GM19467 (cell line): ENCODE measurements at regions not wholly inside any gene's neighbourhood (a gene's known extent, or its start where the extent isn't known, plus 50 kb on each side); places are given as distances from the start of the nearest gene placed in this dataset.
"Not testable (repeated sequence)": the region's sequence is repeated elsewhere in the genome, so short reads cannot be mapped to it uniquely, and the experiment has no call there.

Experiments used
- ATAC-seq: cut with Tn5 transposase; IDR thresholded peaks from one replicate; pipeline ENCODE4 v1.9.1; 2021; ENCODE audit warnings: mild to moderate bottlenecking, moderate library complexity; ENCODE audit not compliant: unreplicated experiment

DNA sequence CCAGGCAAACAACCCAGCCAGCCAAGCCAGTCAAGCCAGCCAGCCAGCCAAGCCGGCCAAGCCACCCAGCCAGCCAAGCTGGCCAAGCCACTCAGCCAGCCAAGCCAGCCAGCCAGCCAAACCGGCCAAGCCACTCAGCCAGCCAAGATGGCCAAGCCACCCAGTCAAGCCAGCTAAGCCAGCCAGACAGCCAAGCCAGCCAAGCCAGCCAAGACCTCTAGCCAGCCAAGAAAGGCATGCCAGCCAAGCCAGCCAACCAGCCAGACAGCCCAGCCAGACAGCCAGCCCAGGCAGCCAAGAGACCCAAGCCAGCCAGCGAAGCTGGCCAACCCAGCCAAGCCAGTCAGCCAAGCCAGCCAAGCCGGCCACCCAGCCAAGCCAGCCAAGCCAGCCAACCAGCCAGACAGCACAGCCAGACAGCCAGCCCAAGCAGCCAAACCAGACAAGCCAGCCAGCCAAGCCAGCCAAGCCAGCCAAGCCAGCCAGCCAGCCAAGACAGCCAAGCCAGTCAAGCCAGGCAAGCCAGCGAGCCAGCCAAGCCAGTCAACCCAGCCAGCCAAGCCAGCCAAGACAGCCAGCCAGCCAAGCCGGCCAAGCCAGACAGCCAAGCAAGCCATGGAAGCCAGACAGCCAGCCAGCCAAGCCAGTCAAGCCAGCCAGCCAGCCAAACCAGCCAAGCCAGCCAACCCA lies 1598.0 kb downstream of the RPIA start:
- not testable (repeated sequence) for ATAC-seq

DNA sequence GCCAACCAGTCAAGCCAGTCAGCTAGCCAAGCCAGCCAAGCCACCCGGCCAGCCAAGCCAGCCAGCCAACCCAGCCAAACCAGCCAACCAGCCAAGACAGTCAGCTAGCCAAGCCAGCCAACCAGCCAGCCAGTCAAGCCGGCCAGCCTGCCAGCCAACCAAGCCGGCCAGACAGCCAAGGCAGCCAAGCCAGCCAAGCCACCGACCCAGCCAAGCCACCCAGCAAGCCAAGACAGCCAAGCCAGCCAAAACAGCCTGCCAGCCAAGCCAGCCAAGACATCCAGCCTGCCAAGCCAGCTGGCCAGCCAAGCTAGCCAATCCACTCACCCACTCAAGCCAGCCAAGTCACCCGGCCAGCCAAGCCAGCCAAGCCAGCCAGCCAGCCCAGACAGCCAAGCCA lies 1599.2 kb downstream of the RPIA start:
- not testable (repeated sequence) for ATAC-seq

DNA sequence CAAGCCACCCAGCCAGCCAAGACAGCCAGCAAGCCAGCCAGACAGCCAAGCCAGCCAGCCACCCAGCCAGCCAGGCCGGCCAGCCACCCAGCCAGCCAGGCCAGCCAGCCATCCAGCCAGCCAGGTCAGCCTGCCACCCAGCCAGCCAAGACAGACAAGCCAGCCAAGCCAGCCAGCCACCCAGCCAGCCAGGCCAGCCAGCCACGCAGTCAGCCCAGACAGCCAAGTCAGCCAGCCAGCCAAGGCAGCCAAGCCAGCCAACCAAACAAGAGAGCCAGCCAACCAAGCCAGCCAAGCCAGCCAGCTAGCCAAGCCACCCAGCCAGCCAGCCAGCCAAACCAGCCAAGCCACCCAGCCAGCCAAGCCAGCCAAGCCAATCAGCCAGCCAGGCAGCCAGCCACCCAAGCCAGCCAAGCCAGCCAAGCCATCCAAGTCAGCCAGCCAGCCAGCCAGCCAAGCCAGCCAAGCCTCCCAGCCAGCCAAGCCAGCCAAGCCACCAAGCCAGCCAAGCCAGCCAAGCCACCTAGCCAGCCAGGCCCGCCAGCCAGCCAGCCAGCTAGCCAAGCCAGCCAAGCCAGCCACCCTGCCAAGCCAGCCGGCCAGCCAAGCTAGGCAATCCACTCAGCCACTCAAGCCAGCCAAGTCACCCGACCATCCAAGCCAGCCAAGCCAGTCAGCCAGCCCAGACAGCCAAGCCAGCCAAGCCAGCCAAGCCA lies 1599.9 kb downstream of the RPIA start:
- ATAC-seq: not testable (repeated sequence)

DNA sequence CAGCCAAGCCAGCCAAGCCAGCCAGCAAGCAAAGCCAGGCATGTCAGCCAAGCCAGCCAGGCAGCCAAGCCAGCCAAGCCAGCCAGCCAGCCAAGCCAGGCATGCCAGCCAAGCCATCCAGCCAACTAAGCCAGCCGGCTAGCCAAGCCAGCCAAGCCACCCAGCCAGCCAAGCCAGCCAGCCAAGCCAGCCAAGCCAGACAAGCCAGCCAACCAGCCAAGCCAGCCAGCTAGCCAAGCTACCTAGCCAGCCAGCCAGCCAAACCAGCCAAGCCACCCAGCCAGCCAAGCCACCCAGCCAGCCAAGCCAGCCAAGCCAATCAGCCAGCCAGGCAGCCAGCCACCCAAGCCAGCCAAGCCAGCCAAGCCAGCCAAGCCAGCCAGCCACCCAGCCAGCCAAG lies 1600.5 kb downstream of the RPIA start:
- not testable (repeated sequence) for ATAC-seq

DNA sequence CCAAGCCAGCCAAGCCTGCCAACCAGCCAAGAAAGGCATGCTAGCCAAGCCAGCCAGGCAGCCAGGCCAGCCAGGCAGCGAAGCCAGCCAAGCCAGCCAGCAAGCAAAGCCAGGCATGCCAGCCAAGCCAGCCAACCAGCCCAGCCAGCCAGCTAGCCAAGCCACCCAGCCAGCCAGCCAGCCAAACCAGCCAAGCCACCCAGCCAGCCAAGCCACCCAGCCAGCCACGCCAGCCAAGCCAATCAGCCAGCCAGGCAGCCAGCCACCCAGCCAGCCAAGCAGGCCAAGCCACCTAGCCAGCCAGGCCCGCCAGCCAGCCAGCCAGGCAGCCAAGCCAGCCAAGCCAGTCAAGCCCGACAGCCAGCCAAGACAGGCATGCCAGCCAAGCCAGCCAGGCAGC lies 1601.0 kb downstream of the RPIA start:
- not testable (repeated sequence) for ATAC-seq

DNA sequence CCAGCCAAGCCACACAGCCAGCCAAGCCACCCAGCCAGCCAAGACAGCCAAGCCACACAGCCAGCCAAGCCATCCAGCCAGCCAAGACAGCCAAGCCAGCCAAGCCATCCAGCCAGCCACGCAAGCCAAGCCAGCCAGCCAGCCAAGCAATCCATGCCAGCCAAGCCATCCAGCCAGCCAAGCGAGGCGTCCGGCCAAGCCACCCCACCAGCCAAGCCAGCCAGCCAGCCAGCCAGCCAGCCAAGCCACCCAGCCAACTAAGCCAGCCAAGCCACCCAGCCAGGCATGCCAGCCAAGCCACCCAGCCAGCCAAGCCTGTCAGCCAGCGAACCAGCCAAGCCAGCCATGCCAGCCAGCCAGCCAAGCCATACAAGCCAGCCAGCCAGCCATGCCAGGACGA lies 1601.8 kb downstream of the RPIA start:
- not testable (repeated sequence) for ATAC-seq

DNA sequence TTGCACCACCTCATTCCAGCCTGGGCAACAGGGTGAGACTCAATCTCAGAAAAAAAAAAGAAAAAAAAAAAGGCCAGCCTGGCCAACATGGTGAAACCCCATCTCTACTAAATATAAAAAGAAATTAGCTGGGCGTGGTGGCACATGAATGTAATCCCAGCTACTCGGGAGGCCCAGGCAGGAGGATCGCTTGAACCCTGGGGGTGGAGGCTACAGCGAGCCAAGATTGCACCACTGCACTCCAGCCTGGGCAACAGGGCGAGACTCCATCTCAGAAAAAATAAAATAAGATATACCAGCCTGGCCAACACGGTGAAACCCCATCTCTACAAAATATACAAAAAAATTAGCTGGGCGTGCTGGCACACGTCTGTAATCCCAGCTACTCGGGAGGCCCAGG lies 1602.3 kb downstream of the RPIA start:
- not testable (repeated sequence) for ATAC-seq

DNA sequence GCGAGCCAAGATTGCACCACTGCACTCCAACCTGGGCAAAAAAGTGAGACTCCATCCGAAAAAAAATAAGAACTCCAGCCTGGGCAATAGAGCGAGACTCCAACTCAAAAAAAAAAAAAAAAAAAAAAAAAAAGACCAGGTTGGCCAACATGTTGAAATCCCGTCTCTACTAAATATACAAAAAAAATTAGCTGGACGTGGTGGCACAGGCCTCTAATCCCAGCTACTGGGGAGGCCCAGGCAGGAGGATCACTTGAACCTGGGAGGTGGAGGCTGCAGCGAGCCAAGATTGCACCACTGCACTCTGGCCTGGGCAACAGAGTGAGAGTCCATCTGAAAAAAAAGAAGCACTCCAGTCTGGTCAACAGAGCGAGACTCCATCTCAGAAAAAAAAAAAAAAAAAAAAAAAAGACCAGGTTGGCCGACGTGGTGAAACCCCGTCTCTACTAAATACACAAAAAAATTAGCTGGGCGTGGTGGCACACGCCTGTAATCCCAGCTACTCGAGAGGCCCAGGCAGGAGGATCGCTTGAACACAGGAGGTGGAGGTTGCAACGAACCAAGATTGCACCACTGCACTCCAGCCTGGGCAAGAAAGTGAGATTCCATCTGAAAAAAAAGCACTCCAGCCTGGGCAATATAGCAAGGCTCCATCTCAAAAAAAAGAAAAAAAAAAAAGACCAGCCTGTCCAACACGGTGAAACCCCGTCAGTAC lies 1603.7 kb downstream of the RPIA start:
- ATAC-seq: not testable (repeated sequence)

DNA sequence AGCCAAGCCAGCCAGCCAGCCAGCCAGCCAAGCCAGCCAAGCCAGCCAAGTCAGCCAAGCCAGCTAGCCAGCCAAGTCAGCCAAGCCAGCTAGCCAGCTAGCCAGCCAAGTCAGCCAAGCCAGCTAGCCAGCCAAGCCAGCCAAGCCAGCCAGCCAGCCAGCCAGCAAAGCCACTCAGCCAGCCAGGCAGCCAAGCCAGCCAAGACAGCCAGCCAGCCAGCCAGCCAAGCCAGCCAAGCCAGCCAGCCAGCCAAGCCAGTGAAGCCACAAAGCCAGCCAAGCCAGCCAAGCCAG lies 1605.0 kb downstream of the RPIA start:
- ATAC-seq: not testable (repeated sequence)

DNA sequence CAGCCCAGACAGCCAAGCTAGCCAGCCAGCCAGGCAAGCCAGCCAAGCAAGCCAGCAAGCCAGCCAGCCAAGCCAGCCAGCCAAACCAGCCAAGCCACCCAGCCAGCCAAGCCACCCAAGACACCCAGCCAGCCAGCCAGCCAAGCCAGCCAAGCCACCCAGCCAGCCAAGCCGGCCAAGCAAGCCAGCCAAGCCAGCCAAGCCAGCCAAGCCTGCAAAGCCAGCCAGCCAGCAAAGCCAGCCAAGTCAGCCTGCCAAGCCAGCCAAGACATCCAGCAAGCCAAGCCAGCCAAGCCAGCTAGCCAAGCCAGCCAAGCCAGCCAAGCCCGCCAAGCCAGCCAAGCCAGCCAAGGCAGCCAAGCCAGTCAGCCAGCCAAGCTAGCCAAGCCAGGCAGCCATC lies 1606.2 kb downstream of the RPIA start:
- ATAC-seq: not testable (repeated sequence)

DNA sequence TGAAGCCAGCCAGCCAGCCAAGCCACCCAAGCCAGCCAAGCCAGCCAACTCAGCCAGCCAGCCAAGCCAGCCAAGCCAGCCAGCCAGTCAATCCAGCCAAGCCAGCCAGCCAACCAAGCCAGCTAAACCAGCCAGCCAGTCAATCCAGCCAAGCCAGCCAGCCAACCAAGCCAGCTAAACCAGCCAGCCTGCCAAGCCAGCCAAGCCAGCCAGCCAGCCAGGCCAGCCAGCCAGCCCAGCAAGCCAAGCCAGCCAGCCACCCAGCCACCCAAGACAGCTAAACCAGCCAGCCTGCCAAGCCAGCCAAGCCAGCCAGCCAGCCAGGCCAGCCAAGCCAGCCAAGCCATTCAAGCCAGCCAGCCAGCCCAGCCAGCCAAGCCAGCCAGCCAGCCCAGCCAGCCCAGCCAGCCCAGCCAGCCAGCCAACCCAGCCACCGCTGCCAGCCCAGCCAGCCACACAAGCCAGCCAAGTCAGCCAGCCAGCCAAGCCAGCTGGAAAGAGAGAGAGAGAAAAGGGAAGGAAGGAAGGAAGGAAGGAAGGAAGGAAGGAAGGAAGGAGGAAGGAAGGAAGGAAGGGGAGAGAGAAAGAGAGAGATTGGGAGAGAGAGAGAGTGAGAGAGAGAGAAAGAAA lies 1606.8 kb downstream of the RPIA start:
- ATAC-seq: not testable (repeated sequence)

DNA sequence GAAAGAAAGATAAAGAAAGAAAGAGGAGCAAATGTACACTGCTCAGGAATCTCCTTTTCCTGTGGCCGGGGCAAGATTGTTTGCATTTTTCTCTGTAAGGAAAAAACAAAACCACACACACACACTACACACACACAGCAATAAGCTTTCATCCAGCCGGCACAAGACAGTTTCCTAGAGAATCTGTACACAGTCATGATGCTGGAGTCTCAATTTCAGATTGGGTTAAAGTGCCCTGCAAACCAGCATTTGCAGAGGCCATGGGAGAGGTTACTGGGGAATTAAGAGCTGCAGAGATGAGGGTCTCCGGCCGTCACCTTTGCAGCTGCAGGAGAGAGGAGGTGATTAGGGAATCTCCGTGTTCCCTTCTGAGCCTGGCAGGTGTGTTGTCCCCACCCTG lies 1607.5 kb downstream of the RPIA start:
- not testable (repeated sequence) for ATAC-seq

DNA sequence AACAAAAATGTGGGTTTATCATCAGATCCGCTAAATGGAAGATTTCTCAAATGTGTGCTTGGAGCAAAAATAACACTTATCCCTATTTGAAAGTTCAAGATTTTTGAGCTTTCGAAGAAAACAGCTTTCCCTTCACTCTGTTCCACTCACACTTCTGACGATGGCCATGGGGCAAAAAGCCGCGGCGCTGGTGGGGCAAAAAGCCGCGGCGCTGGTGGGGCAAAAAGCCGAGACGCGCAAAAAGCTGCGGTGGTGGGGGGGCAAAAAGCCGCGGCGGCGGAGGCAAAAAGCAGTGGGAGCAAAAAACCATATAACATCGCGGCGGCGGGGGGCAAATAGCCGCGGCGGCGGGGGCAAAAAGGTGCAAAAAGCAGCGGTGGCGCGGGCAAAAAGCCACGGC lies 1631.5 kb downstream of the RPIA start:
- not testable (repeated sequence) for ATAC-seq

DNA sequence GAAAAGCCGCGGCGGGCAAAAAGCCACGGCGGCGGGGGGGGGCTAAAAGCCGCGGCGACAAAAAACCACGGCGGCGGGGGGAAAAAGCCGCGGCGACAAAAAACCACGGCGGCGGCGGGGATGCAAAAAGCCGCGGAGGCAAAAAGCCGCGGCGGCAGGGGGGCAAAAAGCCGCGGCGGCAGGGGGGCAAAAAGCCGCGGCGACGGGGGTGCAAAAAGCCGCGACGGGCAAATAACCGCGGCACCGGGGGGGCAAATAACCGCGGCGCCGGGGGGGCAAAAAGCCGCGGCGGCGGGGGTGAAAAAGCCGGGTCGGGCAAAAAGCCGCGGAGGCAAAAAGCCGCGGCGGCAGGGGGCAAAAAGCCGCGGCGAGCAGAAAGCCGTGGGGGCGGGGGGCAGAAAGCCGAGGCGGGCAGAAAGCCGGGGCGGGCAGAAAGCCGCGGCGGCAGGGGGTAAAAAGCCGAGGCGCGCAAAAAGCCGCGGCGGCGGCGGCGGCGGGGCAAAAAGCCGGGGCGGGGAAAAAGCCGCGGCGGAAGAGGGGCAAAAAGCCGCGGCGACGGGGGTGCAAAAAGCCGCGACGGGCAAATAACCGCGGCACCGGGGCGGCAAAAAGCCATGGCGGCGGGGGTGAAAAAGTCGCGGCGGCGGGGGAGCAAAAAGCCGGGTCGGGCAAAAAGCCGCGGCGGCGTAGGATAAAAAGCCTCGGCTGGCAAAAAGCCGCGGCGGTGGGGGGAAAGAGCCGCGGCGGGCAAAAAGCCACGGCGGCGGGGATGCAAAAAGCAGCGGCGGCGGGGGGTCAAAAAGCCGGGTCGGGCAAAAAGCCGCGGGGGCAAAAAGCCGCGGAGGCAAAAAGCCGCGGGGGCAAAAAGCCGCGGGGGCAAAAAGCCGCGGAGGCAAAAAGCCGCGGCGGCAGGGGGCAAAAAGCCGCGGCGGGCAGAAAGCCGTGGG lies 1632.4 kb downstream of the RPIA start:
- not testable (repeated sequence) for ATAC-seq

DNA sequence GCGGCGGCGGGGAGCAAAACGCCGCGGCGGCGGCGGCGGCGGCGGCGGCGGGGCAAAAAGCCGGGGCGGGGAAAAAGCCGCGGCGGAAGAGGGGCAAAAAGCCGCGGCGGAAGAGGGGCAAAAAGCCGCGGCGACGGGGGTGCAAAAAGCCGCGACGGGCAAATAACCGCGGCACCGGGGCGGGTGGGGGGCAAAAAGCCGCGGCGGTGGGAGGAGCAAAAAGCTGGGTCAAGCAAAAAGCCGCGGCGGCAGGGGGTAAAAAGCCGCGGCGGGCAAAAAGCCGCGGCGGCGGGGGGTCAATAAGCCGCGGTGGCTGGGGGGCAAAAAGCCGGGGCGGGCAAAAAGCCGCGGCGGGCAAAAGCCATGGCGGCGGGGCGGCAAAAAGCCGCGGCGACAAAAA lies 1633.2 kb downstream of the RPIA start:
- not testable (repeated sequence) for ATAC-seq

DNA sequence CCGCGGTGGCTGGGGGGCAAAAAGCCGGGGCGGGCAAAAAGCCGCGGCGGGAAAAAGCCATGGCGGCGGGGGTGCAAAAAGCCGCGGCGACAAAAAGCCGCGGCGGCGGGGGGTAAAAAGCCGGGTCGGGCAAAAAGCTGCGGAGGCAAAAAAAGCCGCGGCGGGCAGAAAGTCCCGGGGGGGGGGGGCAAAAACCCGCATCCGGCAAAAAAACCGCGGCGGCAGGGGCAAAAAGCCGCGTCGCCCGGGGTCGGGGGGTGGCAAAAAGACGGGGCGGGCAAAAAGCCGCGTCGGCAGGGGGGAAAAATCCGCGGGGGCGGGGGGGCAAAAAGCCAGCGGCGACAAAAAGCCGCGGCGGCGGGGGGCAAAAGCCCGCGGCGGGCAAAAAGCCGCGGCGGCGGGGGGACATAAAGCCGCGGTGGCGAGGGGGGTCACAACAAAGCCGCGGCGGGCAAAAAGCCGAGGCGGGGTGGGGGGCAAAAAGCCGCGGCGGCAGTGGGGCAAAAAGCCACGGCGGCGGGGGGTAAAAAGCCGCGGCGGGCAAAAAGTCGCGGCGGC lies 1634.4 kb downstream of the RPIA start:
- not testable (repeated sequence) for ATAC-seq

DNA sequence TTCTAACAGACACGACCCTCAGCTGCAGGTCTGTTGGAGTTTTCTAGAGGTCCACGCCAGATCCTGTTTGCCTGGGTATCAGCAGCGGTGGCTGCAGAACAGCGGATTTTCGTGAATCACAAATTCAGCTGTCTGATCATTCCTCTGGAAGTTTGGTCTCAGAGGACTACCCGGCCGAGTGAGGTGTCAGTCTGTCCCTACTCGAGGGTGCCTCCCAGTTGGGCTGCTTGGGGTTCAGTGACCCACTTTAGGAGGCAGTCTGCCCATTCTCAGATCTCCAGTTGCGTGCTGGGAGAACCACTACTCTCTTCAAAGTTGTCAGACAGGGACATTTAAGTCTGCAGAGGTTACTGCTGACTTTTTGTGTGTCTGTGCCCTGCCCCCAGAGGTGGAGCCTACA lies 1664.1 kb downstream of the RPIA start:
- not testable (repeated sequence) for ATAC-seq

DNA sequence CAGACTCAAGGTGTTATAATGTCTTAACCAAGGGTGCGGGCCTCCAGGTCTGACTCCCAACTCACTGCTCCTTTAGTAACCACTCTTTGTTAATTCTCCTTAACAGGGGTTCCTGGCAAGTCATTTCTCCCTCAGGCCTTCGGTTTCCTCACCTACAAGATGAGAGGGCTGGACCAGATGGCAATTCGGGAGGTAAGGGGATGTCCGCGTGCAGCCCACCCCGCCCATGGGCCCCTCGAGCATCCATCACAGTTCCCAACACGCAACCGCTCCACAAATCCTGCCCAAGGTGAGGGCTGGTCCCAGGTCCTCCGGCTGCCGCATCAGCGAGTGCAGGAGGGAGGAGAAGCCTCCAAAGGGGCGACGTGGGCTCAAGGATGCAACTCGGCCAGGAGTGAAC lies 1667.9 kb downstream of the RPIA start:
- not testable (repeated sequence) for ATAC-seq

DNA sequence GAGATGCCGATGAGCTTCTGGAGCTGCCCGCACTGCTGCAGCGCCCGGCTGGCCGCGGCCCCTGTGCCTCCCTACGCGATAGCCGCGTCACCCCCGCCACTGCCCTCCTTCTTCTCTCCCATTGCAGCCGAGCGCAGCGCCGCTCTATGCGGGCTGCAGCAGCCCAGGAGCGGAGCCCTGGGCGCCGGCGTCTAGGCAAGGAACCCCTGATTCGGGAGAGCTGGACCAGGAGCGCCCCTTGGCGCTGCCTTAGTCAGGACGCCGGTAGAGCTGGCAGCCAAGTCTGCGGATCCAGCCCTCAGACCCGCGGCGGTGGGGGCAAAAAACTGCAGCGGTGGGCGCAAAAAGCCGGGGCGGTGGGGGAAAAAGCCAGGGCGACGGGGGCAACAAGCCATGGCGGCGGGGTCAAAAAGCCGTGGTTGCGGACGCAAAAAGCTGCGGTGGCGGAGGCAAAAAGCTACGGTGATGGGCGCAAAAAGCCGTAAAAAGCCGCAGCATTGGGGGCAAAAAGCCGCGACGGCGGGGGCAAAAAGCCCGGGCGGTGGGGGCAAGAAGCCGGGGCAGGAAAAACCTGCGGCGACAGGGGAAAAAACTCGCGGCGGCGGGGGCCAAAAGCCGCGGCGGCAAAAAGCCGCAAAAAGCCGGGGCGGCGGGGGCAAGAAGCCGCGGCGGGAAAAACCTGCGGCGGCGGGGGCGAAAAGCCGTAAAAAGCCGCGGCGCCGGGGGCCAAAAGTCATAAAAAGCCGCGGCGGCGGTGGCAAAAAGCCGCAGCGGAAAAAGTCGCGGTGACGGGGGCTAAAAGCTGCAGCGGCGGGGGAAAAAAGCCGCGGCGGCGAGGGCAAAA lies 1668.6 kb downstream of the RPIA start:
- not testable (repeated sequence) for ATAC-seq
